GM21723 (cell line): ENCODE measurements at regions not wholly inside any gene's neighbourhood (a gene's known extent, or its start where the extent isn't known, plus 50 kb on each side); places are given as distances from the start of the nearest gene placed in this dataset.
"Not testable (repeated sequence)": the region's sequence is repeated elsewhere in the genome, so short reads cannot be mapped to it uniquely, and the experiment has no call there.

ENCODE experiments used
- ATAC-seq: cut with Tn5 transposase; IDR thresholded peaks from one replicate; pipeline ENCODE4 v1.9.1; 2021; ENCODE audit warnings: mild to moderate bottlenecking, moderate library complexity; ENCODE audit not compliant: unreplicated experiment

GRCh38 chr16:33009468-33009867, 184.6 kb upstream of the TP53TG3C start:
- peak; percentile 87 for ATAC-seq

DNA sequence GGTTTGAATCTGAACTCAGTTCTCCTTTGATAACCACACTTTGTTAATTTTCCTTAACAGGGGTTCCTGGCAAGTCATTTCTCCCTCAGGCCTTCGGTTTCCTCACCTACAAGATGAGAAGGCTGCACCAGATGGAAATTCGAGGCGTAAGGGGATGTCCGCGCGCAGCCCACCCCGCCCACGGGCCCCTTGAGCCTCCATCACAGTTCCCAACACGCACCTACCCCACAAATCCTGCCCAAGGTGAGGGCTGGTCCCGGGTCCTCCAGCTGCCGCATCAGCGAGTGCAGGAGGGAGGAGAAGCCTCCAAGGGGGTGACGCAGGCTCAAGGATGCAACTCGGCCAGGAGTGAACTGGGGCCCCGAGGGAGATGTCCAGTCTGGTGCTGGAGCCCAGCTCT, 166.9 kb upstream of the TP53TG3C start:
- not testable (repeated sequence) for ATAC-seq

DNA sequence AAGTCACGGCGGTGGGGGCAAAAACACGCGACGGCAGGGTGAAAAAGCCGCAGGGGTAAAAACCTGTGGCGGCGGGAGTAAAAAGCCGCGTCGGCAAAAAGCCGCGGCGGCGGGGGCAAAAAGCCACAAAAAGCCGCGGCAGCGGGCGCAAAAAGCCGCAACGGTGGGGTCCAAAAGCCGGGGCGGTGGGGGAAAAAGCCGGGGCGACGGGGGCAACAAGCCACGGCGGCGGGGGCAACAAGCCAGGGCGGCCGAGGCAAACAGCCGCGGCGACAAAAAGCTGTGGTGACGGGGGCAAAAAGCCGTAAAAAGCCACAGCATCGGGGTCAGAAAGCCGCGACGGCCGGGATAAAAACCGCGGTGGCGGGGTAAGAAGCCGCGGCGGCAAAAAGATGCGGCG, 166.1 kb upstream of the TP53TG3C start:
- not testable (repeated sequence) for ATAC-seq

- ATAC-seq: not testable (repeated sequence)
These were observed 165.2 kb upstream of the TP53TG3C start for GRCh38 chr16:33028707-33029390.

DNA sequence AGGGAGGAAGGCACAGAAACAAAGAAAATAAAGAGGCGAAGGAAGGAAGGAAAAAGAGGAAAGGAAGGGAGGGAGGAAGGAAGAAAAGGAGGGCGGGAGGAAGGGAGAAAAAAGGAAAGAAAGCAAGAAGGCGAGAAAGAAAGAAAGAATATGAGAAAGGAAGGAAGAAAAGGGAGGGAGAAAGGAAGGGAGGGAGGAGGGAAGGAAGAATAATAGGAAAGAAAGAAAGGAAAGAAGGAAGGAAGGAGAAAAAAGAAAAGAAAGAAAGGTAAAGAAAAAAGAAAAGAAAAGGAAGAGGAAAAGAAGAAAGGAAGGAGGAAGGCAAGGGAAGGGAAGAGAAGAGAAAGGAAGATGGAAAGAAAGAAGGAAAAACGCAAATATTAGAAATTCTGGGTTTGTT, 145.2 kb upstream of the TP53TG3C start:
- not testable (repeated sequence) for ATAC-seq

DNA sequence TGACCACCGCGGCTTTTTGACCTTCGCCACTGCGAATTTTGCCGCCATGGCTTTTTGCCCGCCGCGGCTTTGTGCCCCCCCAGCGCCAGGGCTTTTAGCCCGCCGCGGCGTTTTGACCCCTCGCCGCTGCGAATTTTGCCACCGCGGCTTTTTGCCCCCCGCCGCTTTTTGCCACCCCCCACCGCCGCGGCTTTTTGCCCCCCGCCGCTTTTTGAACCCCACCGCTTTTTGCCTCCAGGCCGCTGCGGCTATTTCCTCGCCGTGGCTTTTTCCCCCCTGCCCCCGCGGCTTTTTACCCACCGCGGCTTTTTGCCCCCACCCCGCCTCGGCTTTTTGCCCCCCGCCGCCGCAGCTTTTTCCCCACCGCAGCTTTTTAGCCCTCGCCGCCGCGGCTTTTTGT, 134.8 kb upstream of the TP53TG3C start:
- no peak for ATAC-seq

DNA sequence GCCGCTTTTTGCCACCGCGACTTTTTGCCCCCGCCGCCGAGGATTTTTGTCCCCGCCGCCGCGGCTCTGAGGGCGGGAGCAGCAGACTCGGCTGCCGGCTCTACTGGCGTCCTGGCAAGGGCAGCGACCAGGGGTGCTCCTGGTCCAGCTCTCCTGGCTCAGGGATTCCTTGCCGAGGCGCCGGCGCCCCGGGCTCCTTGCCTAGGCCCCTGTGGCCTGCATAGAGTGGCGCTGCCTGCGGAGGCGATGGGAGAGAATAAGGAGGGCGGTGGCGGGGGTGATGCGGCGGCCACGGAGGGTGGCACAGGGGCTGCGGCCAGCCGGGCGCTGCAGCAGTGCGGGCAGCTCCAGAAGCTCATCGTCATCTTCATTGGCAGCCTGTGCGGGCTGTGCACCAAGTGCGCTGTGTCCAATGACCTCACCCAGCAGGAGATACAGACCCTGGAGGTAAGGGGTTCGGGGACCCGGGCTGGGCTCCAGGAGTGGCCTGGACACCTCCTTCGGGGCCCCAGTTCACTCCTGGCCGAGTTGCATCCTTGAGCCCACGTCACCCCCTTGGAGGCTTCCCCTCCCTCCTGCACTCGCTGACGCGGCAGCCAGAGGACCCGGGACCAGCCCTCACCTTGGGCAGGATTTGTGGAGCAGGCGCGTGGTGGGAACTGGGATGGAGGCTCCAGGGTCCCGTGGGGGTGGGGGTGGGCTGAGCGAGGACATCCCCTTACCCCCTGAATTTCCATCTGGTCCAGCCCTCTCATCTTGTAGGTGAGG, 134.2 kb upstream of the TP53TG3C start:
- not testable (repeated sequence) for ATAC-seq

- ATAC-seq: not testable (repeated sequence)
These were observed 131.3 kb upstream of the TP53TG3C start for GRCh38 chr16:33062763-33063162.

DNA sequence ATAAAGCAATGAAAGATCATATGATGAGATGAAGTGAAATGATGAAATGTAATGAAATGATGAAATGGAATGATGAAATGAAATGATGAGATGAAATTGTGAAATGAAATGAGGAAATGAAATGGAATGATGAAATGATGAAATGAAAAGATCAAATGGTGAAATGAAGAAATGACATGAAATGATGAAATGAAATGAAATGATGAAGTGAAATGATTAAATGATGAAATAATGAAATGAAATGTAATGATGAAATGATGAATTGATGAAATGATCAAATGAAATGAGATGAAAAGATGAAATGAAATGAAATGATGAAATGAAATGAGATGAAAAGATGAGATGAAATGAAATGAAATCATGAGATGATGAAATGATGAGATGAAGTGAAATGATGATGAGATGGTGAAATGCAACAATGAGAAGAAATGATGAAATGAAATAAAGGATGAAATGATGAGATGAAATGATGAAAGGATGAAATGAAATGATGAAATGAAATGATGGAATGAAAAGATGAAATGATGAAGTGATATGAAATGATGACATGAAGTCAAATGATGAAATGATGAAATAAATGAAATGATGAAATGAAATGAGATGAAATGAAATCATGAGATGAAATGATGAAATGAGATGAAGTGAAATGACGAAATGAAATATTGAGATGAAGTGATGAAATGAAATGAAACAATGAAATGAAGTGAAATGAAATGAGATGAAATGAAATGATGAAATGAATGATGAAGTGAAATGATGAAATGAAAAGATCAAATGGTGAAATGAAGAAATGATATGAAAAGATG, 130.5 kb upstream of the TP53TG3C start:
- not testable (repeated sequence) for ATAC-seq

GRCh38 chr16:33064454-33065073, 129.5 kb upstream of the TP53TG3C start:
- not testable (repeated sequence) for ATAC-seq
